Type B pancreatic cell (in vitro differentiated cells): ENCODE measurements at regions not wholly inside any gene's neighbourhood (a gene's known extent, or its start where the extent isn't known, plus 50 kb on each side); places are given as distances from the start of the nearest gene placed in this dataset.

Experiments
- DNase-seq: peaks from one replicate; pipeline ENCODE4 v3.0.0; 2021; ENCODE audit warnings: mixed read lengths; ENCODE audit not compliant: unreplicated experiment; ENCODE audit errors: extremely low spot score
- H3K27ac Mint-ChIP-seq: 2 replicates; pipeline ENCODE4 v1.8.0; 2021; ENCODE audit warnings: mild to moderate bottlenecking, mixed read lengths
- H3K27me3 Mint-ChIP-seq: 2 replicates; pipeline ENCODE4 v1.8.0; 2021; ENCODE audit warnings: mixed read lengths
- H3K36me3 Mint-ChIP-seq: 2 replicates; pipeline ENCODE4 v1.8.0; 2021; ENCODE audit warnings: mixed read lengths
- H3K4me1 Mint-ChIP-seq: one replicate; pipeline ENCODE4 v1.8.0; 2021; ENCODE audit warnings: mixed read lengths; ENCODE audit not compliant: unreplicated experiment
- H3K4me3 Mint-ChIP-seq: 2 replicates; pipeline ENCODE4 v1.8.0; 2021; ENCODE audit warnings: mild to moderate bottlenecking, mixed read lengths
- H3K9me3 Mint-ChIP-seq: 2 replicates; pipeline ENCODE4 v1.8.0; 2021; ENCODE audit warnings: mixed read lengths
- CTCF ChIP-seq: fragments of 200-600 bp; sonication (generic); conservative IDR thresholded peaks from 2 replicates; pipeline ENCODE4 v1.5.0; 2021; ENCODE audit warnings: antibody characterized with exemption, mild to moderate bottlenecking

GRCh38 chr15:77778802-77779201 is 146.1 kb upstream of the LINGO1 start:
- Mint-ChIP-seq H3K36me3 (peaks cover 5% of the 10 kb centered on the region), H3K4me1 (no peaks in the 10 kb centered on the region), H3K27me3 (peaks cover 4% of the 10 kb centered on the region), H3K9me3 (peaks cover 4% of the 10 kb centered on the region), H3K27ac (no peak overlapping the region), H3K4me3 (no peak overlapping the region)
- no peak for TF ChIP-seq CTCF
- no peak for DNase-seq

DNA sequence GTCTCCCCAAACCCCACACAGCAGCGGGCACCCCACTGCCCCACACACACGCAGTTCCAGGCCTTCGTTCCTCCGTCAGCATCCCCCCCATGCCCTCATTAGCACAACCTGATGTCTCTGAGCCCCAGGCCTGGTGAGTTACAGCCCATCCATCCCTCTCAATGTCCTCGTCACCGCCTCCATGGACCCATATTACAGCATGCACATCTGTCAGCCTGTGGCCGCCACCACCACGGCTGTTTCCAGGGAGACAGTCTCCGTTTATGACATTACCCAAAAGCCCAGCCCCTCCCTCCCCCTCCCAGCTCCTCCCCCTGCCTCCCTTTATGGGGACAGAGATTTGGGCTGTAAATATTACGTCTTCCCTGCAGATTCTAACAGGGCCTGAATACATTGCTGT is 143.1 kb upstream of the LINGO1 start:
- Mint-ChIP-seq H3K4me1 (no peaks in the 10 kb centered on the region), H3K27ac (no peak overlapping the region), H3K9me3 (peaks cover 4% of the 10 kb centered on the region), H3K36me3 (peaks cover 5% of the 10 kb centered on the region), H3K27me3 (no peaks in the 10 kb centered on the region), H3K4me3 (no peak overlapping the region)
- DNase-seq, result no peak
- no peak for TF ChIP-seq CTCF

- Mint-ChIP-seq H3K4me3 (no peak overlapping the region), H3K36me3 (peaks cover 5% of the 10 kb centered on the region), H3K27ac (no peak overlapping the region), H3K4me1 (no peaks in the 10 kb centered on the region), H3K27me3 (no peaks in the 10 kb centered on the region), H3K9me3 (peaks cover 4% of the 10 kb centered on the region)
- DNase-seq, result no peak
- TF ChIP-seq CTCF, result no peak
Measured at GRCh38 chr15:77775373-77775772, 142.7 kb upstream of the LINGO1 start.

GRCh38 chr15:77774350-77774749 is 141.6 kb upstream of the LINGO1 start:
- Mint-ChIP-seq H3K27ac (no peak overlapping the region), H3K27me3 (no peaks in the 10 kb centered on the region), H3K4me1 (no peaks in the 10 kb centered on the region), H3K9me3 (peaks cover 4% of the 10 kb centered on the region), H3K36me3 (peaks cover 5% of the 10 kb centered on the region), H3K4me3 (no peak overlapping the region)
- DNase-seq, result no peak
- no peak for TF ChIP-seq CTCF

DNA sequence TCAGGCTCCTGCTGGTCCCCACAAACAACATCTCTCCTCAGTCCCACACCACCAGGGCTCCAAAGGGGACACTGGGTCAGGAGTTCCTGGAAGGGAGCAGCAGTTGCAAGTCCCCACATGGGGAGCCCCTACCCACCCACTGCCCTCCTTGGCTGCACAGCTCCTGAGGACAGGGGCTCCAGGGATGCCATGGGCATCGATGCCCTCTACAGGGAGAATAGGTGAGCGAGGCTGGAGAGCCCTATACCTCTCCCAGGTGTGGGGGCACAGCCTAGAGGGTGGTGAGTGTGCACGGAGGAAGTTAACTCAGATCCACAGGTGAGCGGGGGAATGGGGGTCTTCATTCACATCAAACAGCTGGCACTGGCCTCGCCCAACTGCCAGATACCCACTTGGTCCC is 141.2 kb upstream of the LINGO1 start:
- DNase-seq, result no peak
- H3K4me3 Mint-ChIP-seq, result no peak overlapping the region
- no peak for TF ChIP-seq CTCF
- no peaks in the 10 kb centered on the region for H3K27me3 Mint-ChIP-seq
- H3K27ac Mint-ChIP-seq, result no peak overlapping the region
- H3K9me3 Mint-ChIP-seq, result peaks cover 2% of the 10 kb centered on the region
- no peaks in the 10 kb centered on the region for H3K4me1 Mint-ChIP-seq
- peaks cover 1% of the 10 kb centered on the region for H3K36me3 Mint-ChIP-seq
